ENCODE measurements at regions not wholly inside any gene's neighbourhood (a gene's known extent, or its start where the extent isn't known, plus 50 kb on each side); places are given as distances from the start of the nearest gene placed in this dataset.

GRCh38 chr10:55668326-55668922, 692.6 kb downstream of the ZWINT start:
- TF ChIP-seq TAF1 (IDR thresholded peaks at IDR 0.05; ENCODE audit: low read depth, low read length) (no peak), POLR2A (IDR thresholded peaks at IDR 0.05; ENCODE audit: low read depth, low read length) (no peak)
